ENCODE measurements at regions not wholly inside any gene's neighbourhood (a gene's known extent, or its start where the extent isn't known, plus 50 kb on each side); places are given as distances from the start of the nearest gene placed in this dataset.

GRCh38 chrX:25851141-25851540 lies 287.0 kb upstream of the MAGEB18 start:
- no peak for TF ChIP-seq RCOR1 (IDR thresholded peaks at IDR 0.05; ENCODE audit: insufficient replicate concordance, low read length)
- no peak for TF ChIP-seq MAZ (IDR thresholded peaks at IDR 0.05; ENCODE audit: borderline replicate concordance, low read depth, low read length)
- no peak for TF ChIP-seq CTCF (conservative IDR thresholded peaks at IDR 0.05; ENCODE audit: low read depth, low read length)
- no peak for TF ChIP-seq FOS (IDR thresholded peaks at IDR 0.05; ENCODE audit: low read depth, low read length)
- no peak for TF ChIP-seq RAD21 (IDR thresholded peaks at IDR 0.05; ENCODE audit: low read length)
- no peak for TF ChIP-seq ELK1 (IDR thresholded peaks at IDR 0.05; ENCODE audit: borderline replicate concordance, low read depth, low read length)
- TF ChIP-seq RFX5 (IDR thresholded peaks at IDR 0.05; ENCODE audit: low read depth, low read length): no peak
- H2BK120ac ChIP-seq (ENCODE audit: low read depth, low read length): no peak overlapping the region

More at GRCh38 chrX:25851141-25851540, 287.0 kb upstream of the MAGEB18 start:
- no peak overlapping the region for H4K5ac ChIP-seq (ENCODE audit: low read depth, low read length)
- no peak for DNase-seq
- no peaks in the 10 kb centered on the region for H3K36me3 ChIP-seq (ENCODE audit: control insufficient read depth, insufficient read depth, low read length)
- ChIA-PET CTCF (no interaction called here), POLR2A (ENCODE audit: unreplicated experiment) (no interaction called here)
- no peak for ATAC-seq (ENCODE audit: low read depth)
- no peak overlapping the region for H2BK20ac ChIP-seq (ENCODE audit: low read depth, low read length)
- no peak overlapping the region for H3K4me3 ChIP-seq (ENCODE audit: insufficient read depth, low read depth, low read length)
- H2BK5ac ChIP-seq (ENCODE audit: low read depth, low read length, poor library complexity, severe bottlenecking): no peak overlapping the region
- no peak overlapping the region for H2AK9ac ChIP-seq (replicated peaks; ENCODE audit: low read depth, low read length, poor library complexity)
- intact Hi-C loops (cut with micrococcal nuclease) (no loop called here), dilution Hi-C loops (cut with HindIII; ENCODE audit: low sequenced_read_pairs, unreplicated experiment) (no loop called here), in situ Hi-C loops (cut with MboI; ENCODE audit: low sequenced_read_pairs) (no loop called here)
- BruUV-seq (replicated peaks): no TSS peak
- no peaks in the 10 kb centered on the region for H3K9me3 ChIP-seq (ENCODE audit: control insufficient read depth, insufficient read depth, low read length)
- H4K91ac ChIP-seq (ENCODE audit: insufficient read depth, low read depth, low read length): no peak overlapping the region
- no peak overlapping the region for H2AFZ ChIP-seq (replicated peaks; ENCODE audit: low read length, poor library complexity)
- no peak overlapping the region for H3K56ac ChIP-seq (ENCODE audit: extremely low read depth, insufficient read depth, low read length)
- H4K8ac ChIP-seq (ENCODE audit: low read depth in 2 of 2, low read length in 2 of 2): no peak overlapping the region
- no peak overlapping the region for H3K27ac ChIP-seq (ENCODE audit: insufficient read depth, low read length)
- no peak overlapping the region for H3K4ac ChIP-seq (ENCODE audit: low read depth, low read length)
- H3K23ac ChIP-seq (ENCODE audit: low read depth, low read length): no peak overlapping the region
- no peaks in the 10 kb centered on the region for H3K79me1 ChIP-seq (ENCODE audit: low read depth in 1 of 2, low read length in 2 of 2)
- H3K18ac ChIP-seq (ENCODE audit: low read depth, low read length): no peak overlapping the region
- no peaks in the 10 kb centered on the region for H3K9me1 ChIP-seq (ENCODE audit: insufficient read depth, low read length)
- no peak overlapping the region for H3K14ac ChIP-seq (replicated peaks; ENCODE audit: low read depth, low read length)
- no peaks in the 10 kb centered on the region for H3K4me1 ChIP-seq (ENCODE audit: control insufficient read depth, insufficient read depth, low read length)
- no peak overlapping the region for H3K9ac ChIP-seq (ENCODE audit: low read depth, low read length)
- no peak overlapping the region for H2AK5ac ChIP-seq (ENCODE audit: low read depth, low read length)
- no peak overlapping the region for H3K4me2 ChIP-seq (ENCODE audit: low read depth, low read length)
- H2BK15ac ChIP-seq (ENCODE audit: low read depth, low read length): no peak overlapping the region
- no CpG with 5 or more reads among the region's 3 CpGs for WGBS, 2 experiments (ENCODE audit: extremely low coverage in 2 of 2, insufficient read length in 1 of 2)
- H3K27me3 ChIP-seq (ENCODE audit: control insufficient read depth, insufficient read depth, low read length): no peaks in the 10 kb centered on the region
- no peaks in the 10 kb centered on the region for H4K20me1 ChIP-seq (ENCODE audit: insufficient read depth, low read length)

Data from IMR-90 (cell line).